Liver (tissue), 8 donors: ENCODE measurements at regions not wholly inside any gene's neighbourhood (a gene's known extent, or its start where the extent isn't known, plus 50 kb on each side); places are given as distances from the start of the nearest gene placed in this dataset.

ENCODE experiments used
- DNase-seq: peaks from one replicate; pipeline ENCODE4 v3.0.0-alpha.2; 2017; ENCODE audit warnings: low spot score
- H3K27ac ChIP-seq, 2 donors: one replicate each; pipeline ENCODE4 v1.7.0; 2013; ENCODE audit warnings: inconsistent platforms in 2 of 2, low read length in 2 of 2, control low read depth in 1 of 2, low read depth in 1 of 2, mild to moderate bottlenecking in 1 of 2
- H3K27me3 ChIP-seq, 4 donors: one replicate each; pipeline versions ENCODE4 v1.6.1 to v1.7.0; 2013; ENCODE audit warnings: low read length in 3 of 4, inconsistent platforms in 1 of 4, mild to moderate bottlenecking in 1 of 4, moderate library complexity in 1 of 4; ENCODE audit not compliant: control insufficient read depth in 4 of 4, insufficient read depth in 4 of 4
- H3K36me3 ChIP-seq, 4 donors: one replicate each; pipeline versions ENCODE4 v1.6.1 to v1.7.0; 2013; ENCODE audit warnings: low read length in 3 of 4, mild to moderate bottlenecking in 3 of 4, low read depth in 1 of 4, moderate library complexity in 1 of 4; ENCODE audit not compliant: control insufficient read depth in 4 of 4, insufficient read depth in 3 of 4
- H3K4me1 ChIP-seq, 4 donors: one replicate each; pipeline versions ENCODE4 v1.6.1 to v1.7.0; 2013; ENCODE audit warnings: low read length in 3 of 4, mild to moderate bottlenecking in 3 of 4, moderate library complexity in 1 of 4; ENCODE audit not compliant: control insufficient read depth in 4 of 4, insufficient read depth in 4 of 4
- H3K4me3 ChIP-seq, 3 donors: one replicate each; pipeline versions ENCODE4 v1.6.1 to v1.7.0; 2013; ENCODE audit warnings: low read length in 3 of 3, control low read depth in 1 of 3, low read depth in 1 of 3, mild to moderate bottlenecking in 1 of 3
- H3K9ac ChIP-seq, 2 donors: one replicate each; pipeline ENCODE4 v1.7.0; 2013; ENCODE audit warnings: low read length in 2 of 2, mild to moderate bottlenecking in 2 of 2, moderate library complexity in 2 of 2, control low read depth in 1 of 2, low read depth in 1 of 2
- H3K9me3 ChIP-seq, 4 donors: one replicate each; pipeline versions ENCODE4 v1.6.1 to v1.7.0; 2013; ENCODE audit warnings: low read length in 3 of 4; ENCODE audit not compliant: control insufficient read depth in 4 of 4
- ATF3 ChIP-seq: IDR thresholded peaks from 2 replicates; pipeline ENCODE4 v1.6.1; 2016; ENCODE audit warnings: antibody characterized with exemption
- CTCF ChIP-seq: fragments of 150-350 bp; IDR thresholded peaks from 2 replicates; pipeline ENCODE4 v1.5.1; 2017; ENCODE audit warnings: improper control_type of control experiment, low read depth, low read length; ENCODE audit not compliant: missing input control
- EGR1 ChIP-seq, 2 donors: IDR thresholded peaks; 2 replicates each; pipeline ENCODE4 v1.6.1; 2016 to 2018; ENCODE audit warnings: antibody characterized with exemption in 2 of 2, low read depth in 2 of 2
- FOXA1 ChIP-seq: IDR thresholded peaks from 2 replicates; pipeline ENCODE4 v1.6.1; 2016; ENCODE audit warnings: antibody characterized with exemption
- HNF4G ChIP-seq: IDR thresholded peaks from 2 replicates; pipeline ENCODE4 v1.6.1; 2016; ENCODE audit warnings: antibody characterized with exemption
- JUND ChIP-seq, 2 donors: IDR thresholded peaks; 2 replicates each; pipeline ENCODE4 v1.6.1; 2016; ENCODE audit warnings: antibody characterized with exemption in 2 of 2
- MAX ChIP-seq: IDR thresholded peaks from 2 replicates; pipeline ENCODE4 v1.6.1; 2016; ENCODE audit warnings: antibody characterized with exemption
- NR2F2 ChIP-seq: IDR thresholded peaks from 2 replicates; pipeline ENCODE4 v1.6.1; 2016; ENCODE audit warnings: antibody characterized with exemption
- REST ChIP-seq: IDR thresholded peaks from 2 replicates; pipeline ENCODE4 v1.6.1; 2016; ENCODE audit warnings: antibody characterized with exemption, mild to moderate bottlenecking
- RXRA ChIP-seq, 2 donors: IDR thresholded peaks; 2 replicates each; pipeline ENCODE4 v1.6.1; 2017 to 2018; ENCODE audit warnings: antibody characterized with exemption in 2 of 2, mild to moderate bottlenecking in 1 of 2
- SP1 ChIP-seq: IDR thresholded peaks from 2 replicates; pipeline ENCODE4 v1.6.1; 2018; ENCODE audit warnings: antibody characterized with exemption, mild to moderate bottlenecking
- TAF1 ChIP-seq: conservative IDR thresholded peaks from 2 replicates; pipeline ENCODE4 v1.6.1; 2016; ENCODE audit warnings: antibody characterized with exemption, mild to moderate bottlenecking
- YY1 ChIP-seq: IDR thresholded peaks from 2 replicates; pipeline ENCODE4 v1.6.1; 2016; ENCODE audit warnings: antibody characterized with exemption, mild to moderate bottlenecking
- ZBTB33 ChIP-seq: IDR thresholded peaks from 2 replicates; pipeline ENCODE4 v1.6.1; 2016; ENCODE audit warnings: antibody characterized with exemption
- WGBS: extraction: QIAGEN DNeasy Blood & Tissue Kit; methylation state at CpG from one replicate; pipeline ENCODE4 v1.1.7; 2013; 5-methylcytosine and 5-hydroxymethylcytosine counted together
- donor health status: healthy.
- donor health status: healthy.
- donor health status: healthy.
- donor health status: healthy.
- donor health status: healthy.

GRCh38 chr5:142486581-142486980 is 161.8 kb upstream of the SPRY4 start (continued):
- no peak for TF ChIP-seq ZBTB33
- TF ChIP-seq YY1: no peak
- no peak for TF ChIP-seq HNF4G

GRCh38 chr5:142486020-142486419 is 161.2 kb upstream of the SPRY4 start:
- Histone ChIP-seq H3K36me3 (no peaks in the 10 kb centered on the region), H3K4me3 (no peak overlapping the region), H3K27ac (no peak overlapping the region), H3K27me3 (no peaks in the 10 kb centered on the region), H3K9ac (no peak overlapping the region), H3K4me1 (peaks cover 0 to 7% (median 3%) of the 10 kb centered on the region in 4 donors), H3K9me3 (peaks cover 0 to 4% (median 0%) of the 10 kb centered on the region in 4 donors)
- TF ChIP-seq REST (no peak), FOXA1 (no peak), CTCF (no peak), RXRA (IDR thresholded peaks at IDR 0.05) (no peak), SP1 (no peak), TAF1 (no peak), JUND (IDR thresholded peaks at IDR 0.05) (no peak), YY1 (no peak), MAX (no peak), EGR1 (IDR thresholded peaks at IDR 0.05; ENCODE audit: low read depth in 2 of 2) (no peak), NR2F2 (no peak), ATF3 (no peak)
- WGBS: 94% methylated on average over 2 of the region's 2 CpGs
- DNase-seq: no peak
